ENCODE measurements at regions not wholly inside any gene's neighbourhood (a gene's known extent, or its start where the extent isn't known, plus 50 kb on each side); places are given as distances from the start of the nearest gene placed in this dataset.

DNA sequence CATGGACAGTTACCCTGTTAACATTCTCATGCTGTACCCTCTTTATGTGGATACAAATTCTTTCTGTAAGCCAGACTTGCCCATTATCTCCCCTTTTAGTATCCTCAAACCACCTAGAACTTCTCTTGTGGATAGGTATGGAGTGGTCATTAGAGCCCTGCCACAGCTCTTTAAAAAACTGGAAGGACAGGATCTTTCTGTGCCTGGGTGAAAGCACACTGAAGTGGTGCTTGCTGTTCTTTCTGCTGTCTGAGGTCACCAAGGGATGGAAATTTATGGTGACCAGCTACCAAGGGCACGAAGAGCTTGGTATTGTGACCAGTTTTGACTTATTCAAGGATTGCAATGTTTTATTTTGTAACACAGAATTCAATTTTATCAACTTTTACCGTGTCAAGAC lies 344.2 kb downstream of the CBLL2 start:
- H3K9ac ChIP-seq (ENCODE audit: low read depth, low read length), result no peak overlapping the region
- H3K9me3 ChIP-seq (ENCODE audit: control insufficient read depth, insufficient read depth, low read length), result no peaks in the 10 kb centered on the region
- no peaks in the 10 kb centered on the region for H3K36me3 ChIP-seq (ENCODE audit: insufficient read depth, low read length)
- H3K4me1 ChIP-seq (ENCODE audit: insufficient read depth, low read length), result no peaks in the 10 kb centered on the region

DNA sequence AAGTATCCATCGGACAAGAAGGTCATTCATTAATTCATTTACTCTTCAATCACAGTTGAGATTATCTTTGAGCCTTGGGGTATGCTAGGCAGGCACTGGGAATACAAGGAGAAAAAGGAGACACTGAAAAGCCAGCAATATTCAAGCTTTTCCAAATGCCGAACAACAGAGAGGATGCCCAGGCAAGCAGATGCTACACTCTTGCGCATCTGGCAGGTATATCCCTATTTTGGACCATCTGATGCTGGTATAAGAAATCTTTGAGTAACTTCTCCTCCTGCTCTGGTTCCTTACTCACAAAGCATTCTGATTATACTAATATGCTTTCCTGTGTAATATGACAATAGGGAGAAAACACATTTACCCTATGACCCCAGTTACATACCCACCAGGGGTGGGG lies 354.9 kb downstream of the CBLL2 start:
- Histone ChIP-seq H3K9ac (ENCODE audit: low read depth, low read length) (no peak overlapping the region), H3K36me3 (ENCODE audit: insufficient read depth, low read length) (no peaks in the 10 kb centered on the region), H3K4me1 (ENCODE audit: insufficient read depth, low read length) (no peaks in the 10 kb centered on the region), H3K9me3 (ENCODE audit: control insufficient read depth, insufficient read depth, low read length) (no peaks in the 10 kb centered on the region)

DNA sequence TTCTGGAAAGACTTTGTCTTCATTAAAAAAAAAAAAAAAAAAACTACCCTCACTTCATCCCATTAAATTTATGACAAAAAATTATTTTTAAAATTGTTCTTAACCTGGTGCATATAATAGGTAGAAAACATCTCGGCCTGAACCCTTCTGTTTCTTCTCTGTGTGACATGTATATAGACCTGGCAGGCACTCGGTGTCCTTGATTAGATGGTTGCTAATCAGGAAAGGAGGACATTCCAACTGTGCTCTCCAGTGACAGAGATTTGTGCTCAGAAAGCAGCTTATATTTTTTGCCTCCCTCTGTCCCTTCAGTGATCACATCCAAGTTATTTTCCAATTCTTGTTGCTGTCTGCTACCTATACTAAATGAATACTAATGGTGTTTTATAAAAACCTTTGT lies 355.6 kb downstream of the CBLL2 start:
- no peaks in the 10 kb centered on the region for H3K36me3 ChIP-seq (ENCODE audit: insufficient read depth, low read length)
- H3K9ac ChIP-seq (ENCODE audit: low read depth, low read length), result no peak overlapping the region
- H3K9me3 ChIP-seq (ENCODE audit: control insufficient read depth, insufficient read depth, low read length), result no peaks in the 10 kb centered on the region
- no peaks in the 10 kb centered on the region for H3K4me1 ChIP-seq (ENCODE audit: insufficient read depth, low read length)

DNA sequence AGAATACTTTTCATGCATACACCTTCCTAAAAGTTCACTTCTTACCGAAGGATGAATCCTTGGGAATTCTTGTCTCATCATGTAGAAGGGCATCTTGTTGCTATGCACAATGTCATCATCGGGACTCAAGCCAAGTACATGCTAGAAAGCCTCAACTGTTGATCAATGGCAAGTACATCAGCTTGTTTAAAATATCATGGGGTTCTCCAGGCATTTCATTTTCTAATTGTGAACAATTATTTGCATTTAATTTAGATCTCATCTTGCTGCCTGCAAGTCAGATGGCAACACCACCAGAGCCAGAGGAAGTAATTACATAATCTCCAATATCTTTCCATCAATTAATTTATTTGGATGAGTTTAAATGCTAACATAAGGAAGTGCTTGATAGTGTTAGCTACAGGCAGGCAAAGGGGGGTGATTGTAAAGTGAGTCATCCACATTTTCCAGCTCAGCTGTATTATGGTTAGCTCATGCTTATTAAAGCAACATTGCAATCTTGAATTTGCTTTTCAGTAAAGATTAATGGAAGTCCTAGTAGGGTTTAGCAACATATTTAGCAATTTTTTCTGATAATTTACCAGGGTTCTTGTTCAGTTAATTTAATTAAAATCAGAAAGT lies 356.5 kb downstream of the CBLL2 start:
- Histone ChIP-seq H3K36me3 (ENCODE audit: insufficient read depth, low read length) (no peaks in the 10 kb centered on the region), H3K9me3 (ENCODE audit: control insufficient read depth, insufficient read depth, low read length) (no peaks in the 10 kb centered on the region), H3K4me1 (ENCODE audit: insufficient read depth, low read length) (no peaks in the 10 kb centered on the region), H3K9ac (ENCODE audit: low read depth, low read length) (no peak overlapping the region)

DNA sequence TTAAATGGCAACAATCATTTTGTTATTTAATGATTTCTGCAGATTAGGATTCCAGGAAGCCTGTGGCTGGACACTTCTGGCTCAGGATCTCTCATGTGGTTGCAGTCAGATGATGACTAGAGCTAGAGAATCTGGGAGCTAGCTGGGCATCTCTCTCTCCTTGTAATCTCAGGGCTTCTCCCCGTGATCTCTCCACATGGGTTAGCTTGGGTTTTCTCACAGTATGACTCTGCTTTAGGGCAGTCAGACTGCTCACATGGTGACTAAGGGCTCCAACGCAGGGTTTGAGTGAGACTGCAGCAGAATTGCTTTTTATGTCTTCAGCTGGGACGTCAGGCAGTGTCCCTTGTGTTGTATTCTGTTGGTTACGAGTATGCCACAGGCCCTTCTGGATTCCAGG lies 361.4 kb downstream of the CBLL2 start:
- H3K9ac ChIP-seq (ENCODE audit: low read depth, low read length), result no peak overlapping the region
- H3K9me3 ChIP-seq (ENCODE audit: control insufficient read depth, insufficient read depth, low read length), result no peaks in the 10 kb centered on the region
- no peaks in the 10 kb centered on the region for H3K4me1 ChIP-seq (ENCODE audit: insufficient read depth, low read length)
- no peaks in the 10 kb centered on the region for H3K36me3 ChIP-seq (ENCODE audit: insufficient read depth, low read length)

DNA sequence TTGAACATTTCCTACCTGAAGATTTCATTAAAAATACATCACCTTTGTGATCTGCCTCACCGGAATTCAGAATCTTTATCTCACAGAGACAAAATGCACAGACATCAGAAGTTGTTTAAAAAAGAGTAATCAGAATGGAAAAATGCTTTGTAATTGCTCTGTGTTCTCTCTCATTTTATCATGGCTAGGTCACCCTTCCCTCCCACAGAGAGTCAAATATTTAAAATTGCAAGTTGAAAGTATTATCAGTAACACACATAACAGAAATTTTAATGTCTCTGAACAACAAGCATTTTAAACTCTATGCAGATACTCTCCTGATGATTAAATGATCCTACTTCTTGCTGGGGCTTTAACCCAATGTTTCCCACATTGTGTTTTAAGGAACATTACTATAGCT lies 362.0 kb downstream of the CBLL2 start:
- H3K9me3 ChIP-seq (ENCODE audit: control insufficient read depth, insufficient read depth, low read length), result no peaks in the 10 kb centered on the region
- H3K9ac ChIP-seq (ENCODE audit: low read depth, low read length), result no peak overlapping the region
- H3K4me1 ChIP-seq (ENCODE audit: insufficient read depth, low read length), result no peaks in the 10 kb centered on the region
- H3K36me3 ChIP-seq (ENCODE audit: insufficient read depth, low read length), result no peaks in the 10 kb centered on the region

DNA sequence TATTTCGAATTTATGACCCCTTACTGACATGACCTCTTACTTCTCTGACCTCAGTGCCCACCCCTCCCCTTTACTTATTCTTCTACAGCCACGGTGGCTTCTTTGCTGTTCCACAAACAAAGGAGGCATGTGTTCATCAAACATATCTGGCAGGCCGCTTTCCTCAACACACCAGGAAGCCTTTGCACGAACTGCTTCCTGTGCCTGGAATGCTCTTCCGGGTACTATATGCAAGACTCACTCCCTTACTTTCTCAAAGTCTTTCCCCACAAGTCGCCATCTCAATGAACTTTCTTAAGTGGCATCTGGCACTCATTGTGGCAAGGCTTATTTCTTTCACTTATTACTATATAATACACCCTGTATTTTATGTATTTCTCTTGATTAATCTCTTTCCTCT lies 351.5 kb upstream of the DDX53 start:
- H3K9me3 ChIP-seq (ENCODE audit: control insufficient read depth, insufficient read depth, low read length), result no peaks in the 10 kb centered on the region
- H3K4me1 ChIP-seq (ENCODE audit: insufficient read depth, low read length), result peaks cover 3% of the 10 kb centered on the region; the same call in 1 of the 2 replicates
- H3K36me3 ChIP-seq (ENCODE audit: insufficient read depth, low read length), result no peaks in the 10 kb centered on the region
- H3K9ac ChIP-seq (ENCODE audit: low read depth, low read length), result no peak overlapping the region

DNA sequence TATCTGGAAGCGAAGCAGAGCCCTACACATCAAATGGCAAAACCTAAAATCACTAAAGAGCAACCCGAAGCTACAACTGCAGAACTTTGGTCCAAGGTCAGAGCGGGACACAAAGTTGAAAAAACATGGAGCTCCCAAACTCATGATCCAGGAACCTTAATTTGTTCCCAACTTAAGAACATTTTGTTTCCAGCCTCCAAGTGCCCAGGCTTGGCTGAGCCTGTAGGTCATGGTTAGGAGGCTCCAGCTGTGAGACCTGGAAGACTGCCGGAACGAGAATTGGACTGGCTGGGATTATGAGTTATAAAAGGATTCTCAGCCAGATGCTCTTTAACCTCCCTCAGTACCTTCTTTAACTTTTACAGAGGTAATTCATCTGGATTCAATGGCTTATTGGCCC lies 349.1 kb upstream of the DDX53 start:
- Histone ChIP-seq H3K4me1 (ENCODE audit: insufficient read depth, low read length) (peaks cover 3% of the 10 kb centered on the region; the same call in 1 of the 2 replicates), H3K9ac (ENCODE audit: low read depth, low read length) (no peak overlapping the region), H3K36me3 (ENCODE audit: insufficient read depth, low read length) (no peaks in the 10 kb centered on the region), H3K9me3 (ENCODE audit: control insufficient read depth, insufficient read depth, low read length) (no peaks in the 10 kb centered on the region)

DNA sequence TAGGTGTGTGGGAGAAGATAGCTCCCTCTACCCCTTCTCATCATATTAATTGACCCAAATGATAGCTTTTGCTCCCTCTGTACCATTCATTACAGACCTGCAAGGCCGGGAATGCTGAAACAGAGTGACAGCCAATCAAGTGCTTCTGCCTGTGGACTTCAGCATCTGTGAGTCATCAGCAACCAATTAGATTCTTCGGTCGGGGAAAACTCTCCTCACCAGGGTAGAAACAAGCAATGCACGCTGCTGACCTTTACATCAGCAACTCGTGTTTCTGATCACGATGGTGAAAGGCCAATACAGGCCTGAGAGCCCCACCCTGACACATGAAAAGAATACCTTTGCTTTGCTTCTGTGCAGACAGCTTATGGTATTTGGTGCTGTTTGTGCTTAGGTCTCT lies 347.2 kb upstream of the DDX53 start:
- H3K36me3 ChIP-seq (ENCODE audit: insufficient read depth, low read length), result no peaks in the 10 kb centered on the region
- H3K9me3 ChIP-seq (ENCODE audit: control insufficient read depth, insufficient read depth, low read length), result no peaks in the 10 kb centered on the region; the same call in 1 of the 2 replicates
- H3K4me1 ChIP-seq (ENCODE audit: insufficient read depth, low read length), result peaks cover 3% of the 10 kb centered on the region; the same call in 1 of the 2 replicates
- H3K9ac ChIP-seq (ENCODE audit: low read depth, low read length), result no peak overlapping the region; the same call in 1 of the 2 replicates

DNA sequence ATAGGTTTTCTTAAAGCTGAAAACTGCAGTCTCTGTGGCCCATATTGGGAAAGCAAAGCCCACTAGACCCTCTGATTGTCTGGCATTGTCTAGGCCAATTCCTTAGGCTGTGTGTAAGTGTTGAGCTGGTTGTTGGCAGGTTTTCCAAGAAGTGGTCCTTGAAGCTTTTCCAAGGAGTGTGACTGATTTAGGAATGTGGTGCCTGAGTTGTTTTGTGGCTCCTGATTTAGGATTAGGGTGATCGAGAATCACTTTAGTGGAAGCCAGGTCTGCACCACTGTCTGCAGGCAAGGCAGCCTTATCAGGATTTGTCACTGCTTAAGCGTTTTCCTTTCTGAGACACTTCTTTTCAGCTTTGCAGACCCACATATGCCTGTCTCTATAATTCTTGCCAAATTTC lies 339.0 kb upstream of the DDX53 start:
- Histone ChIP-seq H3K4me1 (ENCODE audit: insufficient read depth, low read length) (peaks cover 13% of the 10 kb centered on the region; the same call in 1 of the 2 replicates), H3K36me3 (ENCODE audit: insufficient read depth, low read length) (no peaks in the 10 kb centered on the region), H3K9me3 (ENCODE audit: control insufficient read depth, insufficient read depth, low read length) (no peaks in the 10 kb centered on the region; the same call in 1 of the 2 replicates), H3K9ac (ENCODE audit: low read depth, low read length) (no peak overlapping the region)

DNA sequence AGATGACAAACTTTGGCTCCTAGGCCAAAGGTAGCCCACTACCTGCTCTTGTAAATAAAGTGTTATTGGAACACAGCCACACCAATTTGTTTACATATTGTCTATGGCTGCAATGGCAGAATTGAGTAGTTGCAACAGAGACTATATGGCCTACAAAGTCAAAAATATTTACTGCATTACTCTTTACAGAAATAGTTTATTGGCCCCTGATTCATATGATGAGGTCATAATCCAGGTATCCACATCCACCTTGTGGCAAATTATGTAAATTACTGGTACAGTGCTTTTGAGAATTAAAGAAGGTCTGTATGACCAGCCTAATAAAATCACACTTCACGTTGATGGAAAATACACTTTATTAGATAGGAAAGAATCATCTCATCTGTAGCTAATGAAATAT lies 337.0 kb upstream of the DDX53 start:
- H3K9me3 ChIP-seq (ENCODE audit: control insufficient read depth, insufficient read depth, low read length), result no peaks in the 10 kb centered on the region

DNA sequence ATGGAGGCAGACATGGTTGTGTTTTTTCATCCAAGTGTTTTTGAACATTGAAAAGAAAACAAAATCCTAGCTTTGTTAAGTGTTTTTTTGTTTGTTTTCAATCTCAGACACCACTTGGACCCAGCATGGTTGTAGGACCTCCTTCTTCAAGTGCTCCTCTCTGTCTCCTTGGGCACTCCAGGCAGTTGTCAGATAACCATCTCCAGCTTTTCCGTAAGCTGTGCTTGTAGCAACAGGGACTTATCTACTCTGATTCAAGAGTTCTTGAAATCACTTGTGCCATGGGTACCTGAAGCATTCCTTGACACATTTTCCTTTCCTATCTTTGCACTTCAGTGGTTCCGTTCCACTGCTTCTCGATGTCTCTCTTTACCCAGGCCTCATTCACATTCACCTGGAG lies 334.9 kb upstream of the DDX53 start:
- Histone ChIP-seq H3K9me3 (ENCODE audit: control insufficient read depth, insufficient read depth, low read length) (no peaks in the 10 kb centered on the region), H3K36me3 (ENCODE audit: insufficient read depth, low read length) (no peaks in the 10 kb centered on the region), H3K4me1 (ENCODE audit: insufficient read depth, low read length) (peaks cover 13% of the 10 kb centered on the region; the same call in 1 of the 2 replicates), H3K9ac (ENCODE audit: low read depth, low read length) (no peak overlapping the region)

More for the DNA sequence above, 337.0 kb upstream of the DDX53 start:
- H3K9ac ChIP-seq (ENCODE audit: low read depth, low read length), result no peak overlapping the region
- H3K4me1 ChIP-seq (ENCODE audit: insufficient read depth, low read length), result peaks cover 13% of the 10 kb centered on the region; the same call in 1 of the 2 replicates
- no peaks in the 10 kb centered on the region for H3K36me3 ChIP-seq (ENCODE audit: insufficient read depth, low read length)

DNA sequence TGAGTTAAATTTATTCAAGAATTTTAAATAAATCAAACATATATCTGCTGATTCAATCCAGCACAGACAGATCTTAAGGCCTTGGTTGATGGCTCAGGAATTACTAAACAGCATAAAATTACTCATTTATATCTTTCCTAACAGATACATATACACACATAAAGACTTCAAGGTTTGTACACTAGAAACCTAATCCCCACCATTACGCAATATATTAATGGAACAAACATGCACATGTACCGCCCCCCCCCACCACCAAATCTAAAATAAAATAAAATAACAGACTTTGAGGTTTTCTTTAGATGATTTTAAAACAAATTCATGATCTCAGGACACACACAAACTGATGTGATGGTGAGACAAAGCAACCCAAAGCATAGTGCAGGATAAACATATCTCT lies 333.9 kb upstream of the DDX53 start:
- peaks cover 13% of the 10 kb centered on the region; the same call in 1 of the 2 replicates for H3K4me1 ChIP-seq (ENCODE audit: insufficient read depth, low read length)
- no peaks in the 10 kb centered on the region for H3K9me3 ChIP-seq (ENCODE audit: control insufficient read depth, insufficient read depth, low read length)
- no peaks in the 10 kb centered on the region for H3K36me3 ChIP-seq (ENCODE audit: insufficient read depth, low read length)
- H3K9ac ChIP-seq (ENCODE audit: low read depth, low read length), result no peak overlapping the region

DNA sequence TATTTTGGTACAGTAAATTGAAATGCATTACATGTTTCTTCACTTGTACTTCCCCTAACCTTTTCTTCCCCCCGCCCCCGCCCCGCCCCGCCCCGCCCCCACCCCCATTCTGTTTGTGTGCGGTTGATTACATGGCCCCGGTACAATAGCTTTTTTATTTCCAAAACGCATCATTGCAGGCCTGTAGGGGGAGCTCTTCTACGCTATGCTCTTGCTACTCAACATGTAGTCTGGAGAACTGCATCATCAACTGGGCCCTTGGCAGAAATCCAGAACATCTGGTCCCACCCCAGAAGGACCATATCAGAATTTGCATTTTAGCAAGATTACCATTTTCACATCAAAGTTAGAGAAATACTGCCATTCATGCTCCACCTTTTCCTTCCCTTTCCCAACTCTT lies 333.3 kb upstream of the DDX53 start:
- Histone ChIP-seq H3K36me3 (ENCODE audit: insufficient read depth, low read length) (no peaks in the 10 kb centered on the region), H3K4me1 (ENCODE audit: insufficient read depth, low read length) (peaks cover 13% of the 10 kb centered on the region; the same call in 1 of the 2 replicates), H3K9ac (ENCODE audit: low read depth, low read length) (no peak overlapping the region), H3K9me3 (ENCODE audit: control insufficient read depth, insufficient read depth, low read length) (no peaks in the 10 kb centered on the region)

DNA sequence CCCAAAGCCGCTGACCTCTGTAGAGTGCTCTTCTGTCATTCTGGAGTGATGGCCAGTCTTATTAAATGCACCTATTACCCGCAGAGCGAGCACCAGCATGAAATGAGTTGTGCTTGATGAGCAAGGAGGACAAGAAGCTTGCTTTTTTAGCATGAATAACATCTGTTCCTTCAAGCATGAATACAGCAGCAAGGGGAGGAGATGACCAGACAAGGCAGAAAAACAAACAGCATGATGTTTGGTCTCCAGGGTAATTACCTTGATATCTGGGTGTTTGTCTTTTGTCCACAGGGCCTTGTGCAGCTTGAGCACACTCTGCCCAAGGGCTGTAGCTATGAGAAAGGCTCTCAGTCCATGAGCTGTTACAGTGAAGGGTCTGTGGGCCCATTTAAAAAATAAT lies 324.8 kb upstream of the DDX53 start:
- H3K9ac ChIP-seq (ENCODE audit: low read depth, low read length), result no peak overlapping the region
- H3K9me3 ChIP-seq (ENCODE audit: control insufficient read depth, insufficient read depth, low read length), result no peaks in the 10 kb centered on the region
- peaks cover 23% of the 10 kb centered on the region for H3K4me1 ChIP-seq (ENCODE audit: insufficient read depth, low read length)
- H3K36me3 ChIP-seq (ENCODE audit: insufficient read depth, low read length), result 0 out of 2 replicates have a peak, but pooled peaks cover 2% of the 10 kb centered on the region

Data from ES-I3 (cell line).